Liver (tissue), 3 donors: ENCODE measurements at regions not wholly inside any gene's neighbourhood (a gene's known extent, or its start where the extent isn't known, plus 50 kb on each side); places are given as distances from the start of the nearest gene placed in this dataset.

Experiments
- JUND ChIP-seq, 2 donors: IDR thresholded peaks; 2 replicates each; pipeline ENCODE4 v1.6.1; 2016; ENCODE audit warnings: antibody characterized with exemption in 2 of 2
- RAD21 ChIP-seq, 2 donors: IDR thresholded peaks; 2 replicates each; pipeline ENCODE4 v1.6.1; 2016; ENCODE audit warnings: antibody characterized with exemption in 2 of 2, mild to moderate bottlenecking in 2 of 2
- RXRA ChIP-seq, 2 donors: IDR thresholded peaks; 2 replicates each; pipeline ENCODE4 v1.6.1; 2017 to 2018; ENCODE audit warnings: antibody characterized with exemption in 2 of 2, mild to moderate bottlenecking in 1 of 2
- TAF1 ChIP-seq: conservative IDR thresholded peaks from 2 replicates; pipeline ENCODE4 v1.6.1; 2016; ENCODE audit warnings: antibody characterized with exemption, mild to moderate bottlenecking
- YY1 ChIP-seq: IDR thresholded peaks from 2 replicates; pipeline ENCODE4 v1.6.1; 2016; ENCODE audit warnings: antibody characterized with exemption, mild to moderate bottlenecking
- TF ChIP-seq, protein P1 (sequence below): fragments of 150-350 bp; IDR thresholded peaks from 2 replicates; pipeline ENCODE4 v1.5.1; 2017; ENCODE audit warnings: improper control_type of control experiment, low read depth, low read length; ENCODE audit not compliant: missing input control
- TF ChIP-seq, protein P2 (sequence below): IDR thresholded peaks from 2 replicates; pipeline ENCODE4 v1.6.1; 2016; ENCODE audit warnings: antibody characterized with exemption
- TF ChIP-seq, protein P3 (sequence below): IDR thresholded peaks from 2 replicates; pipeline ENCODE4 v1.6.1; 2016; ENCODE audit warnings: antibody characterized with exemption
- donor health status: healthy.
- donor health status: healthy.

DNA sequence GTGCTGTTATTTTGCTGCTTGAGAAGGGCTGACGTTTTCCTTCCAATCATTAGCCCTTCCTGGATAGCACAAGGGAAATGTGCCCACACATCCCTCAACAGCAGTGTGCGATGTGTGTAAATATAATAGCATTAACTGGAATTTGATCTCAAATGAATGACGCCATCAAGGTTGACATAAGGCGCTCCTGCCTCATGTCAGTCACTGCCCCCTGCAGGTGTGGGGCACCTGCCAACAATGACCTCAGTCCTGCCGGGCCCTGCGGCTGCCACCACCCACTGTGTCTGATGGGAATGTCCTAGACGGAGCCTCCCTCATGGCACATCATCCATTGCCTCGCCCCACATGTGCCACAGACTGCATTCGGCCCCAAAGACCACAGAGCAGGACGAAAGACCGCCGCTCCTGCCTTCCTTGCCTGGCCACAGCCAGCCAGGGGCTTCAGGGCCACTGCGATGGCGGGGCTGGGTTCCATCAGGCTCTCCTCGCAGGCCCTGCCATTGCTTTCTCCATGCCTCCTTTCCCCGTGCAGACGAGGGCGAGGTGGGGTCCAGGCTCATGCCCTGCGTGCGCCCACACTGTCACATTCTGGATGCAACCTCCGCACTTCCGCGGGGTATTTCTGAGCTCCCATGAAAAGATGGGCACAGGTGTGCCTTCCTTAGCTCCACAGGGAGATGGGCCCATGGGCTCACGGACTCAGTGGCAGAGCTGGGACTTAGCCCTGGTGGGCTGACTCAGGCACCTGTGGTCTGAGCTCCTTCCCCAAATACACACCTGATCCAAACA is 146.7 kb downstream of the SOX1 start:
- TF ChIP-seq TAF1 (peak; percentile 29), RXRA (IDR thresholded peaks at IDR 0.05) (peak; percentile 66 to 95), JUND (IDR thresholded peaks at IDR 0.05) (peak; percentile 97 to 98), YY1 (peak; percentile 85), RAD21 (IDR thresholded peaks at IDR 0.05) (peak; percentile 60 to 73)
- TF ChIP-seq, protein P1, sequence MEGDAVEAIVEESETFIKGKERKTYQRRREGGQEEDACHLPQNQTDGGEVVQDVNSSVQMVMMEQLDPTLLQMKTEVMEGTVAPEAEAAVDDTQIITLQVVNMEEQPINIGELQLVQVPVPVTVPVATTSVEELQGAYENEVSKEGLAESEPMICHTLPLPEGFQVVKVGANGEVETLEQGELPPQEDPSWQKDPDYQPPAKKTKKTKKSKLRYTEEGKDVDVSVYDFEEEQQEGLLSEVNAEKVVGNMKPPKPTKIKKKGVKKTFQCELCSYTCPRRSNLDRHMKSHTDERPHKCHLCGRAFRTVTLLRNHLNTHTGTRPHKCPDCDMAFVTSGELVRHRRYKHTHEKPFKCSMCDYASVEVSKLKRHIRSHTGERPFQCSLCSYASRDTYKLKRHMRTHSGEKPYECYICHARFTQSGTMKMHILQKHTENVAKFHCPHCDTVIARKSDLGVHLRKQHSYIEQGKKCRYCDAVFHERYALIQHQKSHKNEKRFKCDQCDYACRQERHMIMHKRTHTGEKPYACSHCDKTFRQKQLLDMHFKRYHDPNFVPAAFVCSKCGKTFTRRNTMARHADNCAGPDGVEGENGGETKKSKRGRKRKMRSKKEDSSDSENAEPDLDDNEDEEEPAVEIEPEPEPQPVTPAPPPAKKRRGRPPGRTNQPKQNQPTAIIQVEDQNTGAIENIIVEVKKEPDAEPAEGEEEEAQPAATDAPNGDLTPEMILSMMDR, result peak; percentile 20
- TF ChIP-seq, protein P2, sequence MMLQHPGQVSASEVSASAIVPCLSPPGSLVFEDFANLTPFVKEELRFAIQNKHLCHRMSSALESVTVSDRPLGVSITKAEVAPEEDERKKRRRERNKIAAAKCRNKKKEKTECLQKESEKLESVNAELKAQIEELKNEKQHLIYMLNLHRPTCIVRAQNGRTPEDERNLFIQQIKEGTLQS, result peak; percentile 54
- TF ChIP-seq, protein P3, sequence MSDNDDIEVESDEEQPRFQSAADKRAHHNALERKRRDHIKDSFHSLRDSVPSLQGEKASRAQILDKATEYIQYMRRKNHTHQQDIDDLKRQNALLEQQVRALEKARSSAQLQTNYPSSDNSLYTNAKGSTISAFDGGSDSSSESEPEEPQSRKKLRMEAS, result peak; percentile 97
